COLO668 (cell line): ENCODE measurements at regions not wholly inside any gene's neighbourhood (a gene's known extent, or its start where the extent isn't known, plus 50 kb on each side); places are given as distances from the start of the nearest gene placed in this dataset.

ENCODE experiments used
- DNase-seq: peaks from one replicate; lab custom pipeline; 2025; ENCODE audit not compliant: unreplicated experiment; lab: John Stamatoyannopoulos, UW

DNA sequence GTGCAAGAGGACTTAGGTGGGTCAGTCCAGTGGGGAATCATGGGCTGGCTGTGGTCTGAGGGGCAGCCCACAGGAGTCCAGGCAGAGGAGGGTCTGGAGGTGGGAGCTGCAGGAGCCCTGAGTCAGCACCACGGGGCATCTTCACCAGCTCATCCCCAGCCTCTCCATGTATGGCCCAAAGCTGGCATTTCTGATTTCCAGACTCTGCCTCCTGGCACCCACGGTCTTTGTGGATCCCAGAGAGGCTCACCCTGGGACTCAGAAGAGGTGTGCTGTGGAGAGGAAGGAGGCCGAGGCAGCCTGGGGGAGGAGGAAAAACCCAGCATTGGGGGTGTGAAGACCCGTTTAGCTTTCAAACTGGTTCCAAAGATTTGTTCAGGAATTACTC, 64.5 kb upstream of the KLF13 start:
- DNase-seq, result no peak

DNA sequence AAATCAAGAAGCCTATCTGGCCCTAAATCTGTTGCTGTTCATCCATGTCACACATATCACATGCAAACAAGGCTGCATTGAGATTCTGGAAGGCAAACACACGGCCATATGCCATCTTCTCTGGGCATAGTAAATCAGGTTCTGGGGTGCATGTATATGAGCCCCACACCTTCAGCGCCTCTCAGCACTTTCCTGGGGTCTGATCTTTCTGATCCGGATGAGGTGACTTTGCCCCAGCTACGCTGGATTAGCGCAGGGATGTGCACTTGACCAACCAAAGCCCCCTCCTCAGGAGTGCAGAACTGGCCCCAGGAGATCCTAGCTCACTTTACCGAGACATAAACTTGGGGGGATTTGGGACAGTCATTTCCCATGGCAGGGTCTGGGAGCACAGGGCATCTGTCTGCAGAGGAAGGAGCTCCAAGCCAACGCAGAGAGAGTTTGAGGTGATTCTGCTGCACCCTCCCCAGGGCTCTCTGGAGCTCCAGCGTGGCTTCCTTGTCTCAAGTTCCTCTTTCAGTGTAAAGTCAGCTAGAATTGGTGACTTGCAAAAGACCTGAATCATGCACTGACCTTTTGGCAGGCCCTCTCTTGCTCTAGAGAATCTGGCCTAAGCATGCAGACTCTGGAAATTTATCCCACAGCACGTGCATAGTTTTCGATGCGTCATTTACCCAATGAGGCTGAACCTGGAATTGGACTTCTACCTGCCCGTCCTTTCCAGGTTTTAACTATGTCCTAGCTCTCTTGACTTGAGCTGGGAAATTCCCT, 63.5 kb upstream of the KLF13 start:
- no peak for DNase-seq

DNA sequence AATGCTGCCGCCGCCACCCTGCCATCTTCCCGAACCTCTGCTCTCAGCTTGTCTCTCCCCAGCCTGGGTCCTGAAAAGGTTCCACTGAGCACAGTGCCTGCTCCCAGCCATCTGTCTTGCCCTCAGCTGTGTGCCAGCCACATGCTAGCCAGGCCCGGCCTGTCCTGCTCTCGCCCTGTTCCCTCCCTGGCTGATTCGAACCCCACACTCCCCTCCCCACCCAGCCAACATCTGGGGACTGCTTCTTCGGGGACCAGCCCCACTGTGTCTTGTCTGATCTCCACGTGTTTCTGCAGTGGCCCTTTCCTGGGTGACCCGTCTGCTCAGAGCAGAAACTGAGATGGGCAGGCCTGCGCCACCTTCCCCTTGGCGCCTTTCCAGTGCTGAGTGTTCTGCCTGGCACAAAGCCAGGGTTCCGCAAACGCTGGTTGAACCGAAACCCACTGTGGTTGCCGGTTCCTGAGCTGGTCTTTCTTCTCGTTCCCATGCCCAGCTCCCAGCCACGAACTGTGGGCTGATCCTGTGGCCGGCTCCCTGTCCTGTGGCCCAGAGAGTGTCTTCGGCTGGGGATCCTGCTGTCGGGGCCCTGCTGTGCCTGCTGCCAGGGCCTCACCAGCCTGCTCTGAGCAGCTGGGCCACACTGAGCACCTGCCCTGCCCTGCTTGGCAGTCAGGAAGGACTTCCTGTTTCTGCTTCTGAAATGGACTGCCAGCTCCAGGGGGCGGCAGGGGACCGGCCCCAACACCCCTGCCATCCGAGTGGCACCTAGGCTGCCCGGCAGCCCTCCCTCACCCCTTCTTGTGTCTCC, 62.7 kb upstream of the KLF13 start:
- peak; percentile 92 for DNase-seq

DNA sequence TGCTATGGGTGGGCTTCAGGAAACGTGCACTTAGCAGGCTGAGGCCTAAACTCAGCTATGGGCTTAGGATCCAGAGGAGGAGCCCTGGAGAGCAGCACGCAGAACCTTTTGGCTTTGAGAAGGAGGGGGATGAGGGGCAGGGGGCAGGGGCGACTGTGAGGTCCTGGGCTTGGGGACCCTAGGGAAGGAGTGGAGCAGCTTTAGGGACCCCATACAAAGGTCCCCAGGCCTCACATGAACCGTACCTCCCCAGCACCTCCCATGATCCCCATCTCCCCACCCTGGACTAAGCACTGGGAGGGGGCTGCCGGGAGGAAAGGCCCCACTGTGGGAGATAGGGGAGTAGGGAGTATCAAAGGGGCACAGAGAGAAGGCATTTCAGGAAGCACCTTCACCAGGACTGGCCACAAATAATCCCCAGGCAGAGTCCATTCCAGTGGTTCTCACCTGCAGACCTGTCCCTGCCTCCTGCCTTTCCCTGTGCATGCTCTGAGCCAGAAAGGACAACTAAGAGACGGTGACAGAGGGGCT, 62.0 kb upstream of the KLF13 start:
- DNase-seq, result no peak

DNA sequence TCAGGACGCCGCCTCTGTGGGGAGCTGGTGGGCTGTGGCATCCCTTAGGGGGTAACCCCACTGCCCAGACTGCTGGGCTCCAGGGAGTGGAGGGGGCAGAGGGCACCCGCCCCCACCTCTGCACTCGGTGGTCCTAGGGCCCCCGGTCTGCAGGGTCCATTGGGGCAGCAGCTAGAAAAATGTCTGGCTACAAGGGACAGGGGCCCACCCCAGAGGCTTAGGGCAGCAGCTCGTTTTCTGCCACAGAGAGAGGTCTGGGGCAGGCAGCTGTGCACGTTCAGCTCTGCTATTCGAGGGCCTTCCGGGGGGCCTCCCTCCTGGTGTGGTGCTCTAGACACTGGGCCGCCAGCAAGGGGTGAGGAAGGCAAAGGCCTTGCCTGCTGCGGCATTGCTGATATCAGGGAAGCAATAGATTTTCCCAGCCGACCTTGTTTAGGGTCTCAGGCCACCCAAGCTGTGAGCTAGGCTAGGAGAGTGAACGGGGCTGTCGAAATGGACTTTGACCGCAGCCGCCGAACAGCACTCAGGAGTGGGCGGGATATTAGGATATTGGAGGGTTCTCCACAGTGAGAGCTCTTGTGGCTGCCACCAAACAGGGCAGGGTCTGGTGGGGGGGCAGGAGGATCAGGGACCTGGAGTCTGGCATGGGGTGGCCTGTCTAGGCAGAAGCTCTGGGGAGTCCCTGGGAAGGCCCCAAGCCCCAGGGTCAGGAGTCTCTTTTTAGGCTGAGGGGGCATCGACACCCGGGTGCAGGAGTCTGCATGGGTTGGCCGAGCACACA, 61.4 kb upstream of the KLF13 start:
- peak; percentile 70 for DNase-seq

DNA sequence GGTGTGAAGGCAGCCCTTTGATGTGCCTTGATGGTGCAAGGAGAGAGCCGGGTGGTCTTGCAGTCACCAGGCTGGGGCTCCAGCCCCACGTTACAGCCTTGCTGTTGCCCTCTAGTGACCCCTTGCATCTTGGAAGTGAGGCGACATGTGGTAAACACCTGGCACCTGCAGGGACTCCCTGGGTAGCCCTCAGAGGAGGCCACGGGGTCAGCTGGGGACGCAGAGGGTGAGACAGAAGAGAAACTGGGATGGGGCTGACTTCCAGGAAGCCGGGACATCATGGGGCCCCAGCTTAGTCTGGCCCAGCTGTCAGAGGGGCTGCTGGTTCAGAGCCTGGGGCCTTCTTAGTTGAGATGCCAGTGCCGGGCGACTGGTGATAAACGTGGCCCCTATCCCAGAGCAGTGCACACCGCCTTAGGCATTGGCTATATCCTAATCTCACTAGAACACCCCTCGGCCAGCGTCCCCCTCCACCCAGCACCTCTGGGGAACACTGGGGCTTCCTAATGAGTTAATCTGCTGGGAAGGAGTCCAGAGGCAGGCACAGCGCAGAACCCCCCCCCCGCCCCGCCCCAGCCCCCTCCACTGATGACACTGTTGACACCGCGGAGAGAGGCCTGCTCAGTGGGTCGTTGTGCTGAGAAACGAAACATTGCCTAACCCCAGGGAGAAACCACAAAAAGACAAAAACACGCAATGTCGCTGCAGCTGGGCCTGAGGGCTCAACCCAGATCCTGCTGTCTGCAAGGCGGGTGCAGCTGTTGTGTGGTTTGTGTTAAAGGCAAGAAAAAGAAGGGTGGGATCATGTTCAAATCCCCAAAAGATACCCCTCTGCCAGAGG, 60.5 kb upstream of the KLF13 start:
- no peak for DNase-seq

DNA sequence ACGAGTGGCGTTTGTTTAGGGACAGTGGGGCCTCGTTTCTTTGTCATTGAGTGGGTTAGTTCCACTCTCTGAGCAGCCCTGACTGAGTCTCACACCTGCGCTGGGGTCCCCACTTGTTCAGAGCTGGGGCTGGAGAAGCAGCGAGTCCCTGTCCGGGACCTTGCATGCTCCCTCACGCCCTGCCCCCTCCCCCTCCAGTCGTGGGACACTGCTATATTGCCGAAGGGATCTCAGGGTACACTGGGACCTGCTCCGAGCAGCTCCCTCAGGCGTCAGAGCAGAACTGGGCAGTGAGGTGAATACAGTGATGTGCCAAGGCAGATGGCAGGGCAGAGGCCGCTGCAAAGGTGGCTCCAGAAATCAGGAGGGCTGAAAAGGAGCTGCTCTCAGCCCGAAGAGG, 59.9 kb upstream of the KLF13 start:
- DNase-seq, result no peak

DNA sequence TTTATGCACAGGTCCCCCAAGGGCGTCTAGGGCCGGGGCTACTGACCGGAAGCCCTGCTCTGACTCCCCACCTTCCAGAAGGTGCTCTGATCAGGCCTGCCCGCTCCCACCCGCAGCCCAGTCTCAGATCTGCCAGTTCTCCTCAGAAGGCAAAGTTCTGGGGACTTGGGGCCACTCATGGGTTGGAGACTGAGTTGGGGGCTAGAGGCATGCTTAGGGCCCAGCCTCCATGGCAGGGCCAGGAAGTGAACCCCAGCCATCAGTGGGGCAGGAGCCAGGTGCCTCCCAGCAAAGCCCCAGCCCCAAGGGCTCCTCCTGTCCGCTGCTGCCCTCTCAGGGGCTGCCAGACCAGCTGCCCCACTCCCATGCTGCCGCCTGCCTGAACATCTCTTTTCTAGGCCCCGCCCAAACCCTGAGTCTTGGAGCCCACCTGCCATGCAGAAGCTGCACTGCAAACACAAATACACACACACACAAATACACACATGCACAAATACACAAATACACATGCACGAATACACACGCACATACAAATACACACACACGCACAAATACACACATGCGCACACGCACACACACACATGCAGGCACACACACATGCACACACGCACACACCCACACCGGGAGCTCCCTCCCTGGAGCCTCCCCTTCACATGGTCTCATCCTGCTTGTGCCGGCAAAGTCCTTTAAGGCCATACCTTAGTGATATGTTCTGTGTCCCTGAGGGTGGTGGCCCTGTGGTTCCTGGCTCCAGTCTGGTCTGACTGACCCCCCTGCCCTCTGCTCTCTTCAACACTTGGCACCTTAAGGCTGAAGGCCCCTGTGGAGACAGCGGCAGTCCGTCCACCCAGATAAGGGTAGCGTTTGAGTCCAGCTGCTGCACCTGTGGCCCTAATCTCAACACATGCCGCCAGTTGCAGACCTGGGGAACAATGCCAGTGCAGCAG, 59.2 kb upstream of the KLF13 start:
- no peak for DNase-seq

DNA sequence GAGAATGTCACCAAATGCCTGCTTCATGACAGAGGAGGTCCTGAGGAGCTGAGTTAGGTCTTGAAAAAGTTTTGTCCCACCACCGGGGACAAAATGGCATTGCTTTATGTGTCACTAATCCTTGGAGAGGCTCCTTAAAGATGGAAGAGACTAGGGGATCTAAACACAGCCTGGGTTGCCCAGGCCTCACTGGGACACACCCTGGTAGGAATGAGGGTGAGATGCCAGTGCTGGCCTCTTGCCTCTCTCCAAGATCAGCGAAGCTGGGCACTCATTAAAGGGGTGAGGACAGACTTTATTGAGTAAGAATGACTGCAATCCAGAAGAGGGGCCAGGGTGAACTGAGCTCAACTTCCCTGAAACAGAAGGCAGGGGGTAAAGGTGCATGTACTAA, 58.5 kb upstream of the KLF13 start:
- DNase-seq, result no peak

DNA sequence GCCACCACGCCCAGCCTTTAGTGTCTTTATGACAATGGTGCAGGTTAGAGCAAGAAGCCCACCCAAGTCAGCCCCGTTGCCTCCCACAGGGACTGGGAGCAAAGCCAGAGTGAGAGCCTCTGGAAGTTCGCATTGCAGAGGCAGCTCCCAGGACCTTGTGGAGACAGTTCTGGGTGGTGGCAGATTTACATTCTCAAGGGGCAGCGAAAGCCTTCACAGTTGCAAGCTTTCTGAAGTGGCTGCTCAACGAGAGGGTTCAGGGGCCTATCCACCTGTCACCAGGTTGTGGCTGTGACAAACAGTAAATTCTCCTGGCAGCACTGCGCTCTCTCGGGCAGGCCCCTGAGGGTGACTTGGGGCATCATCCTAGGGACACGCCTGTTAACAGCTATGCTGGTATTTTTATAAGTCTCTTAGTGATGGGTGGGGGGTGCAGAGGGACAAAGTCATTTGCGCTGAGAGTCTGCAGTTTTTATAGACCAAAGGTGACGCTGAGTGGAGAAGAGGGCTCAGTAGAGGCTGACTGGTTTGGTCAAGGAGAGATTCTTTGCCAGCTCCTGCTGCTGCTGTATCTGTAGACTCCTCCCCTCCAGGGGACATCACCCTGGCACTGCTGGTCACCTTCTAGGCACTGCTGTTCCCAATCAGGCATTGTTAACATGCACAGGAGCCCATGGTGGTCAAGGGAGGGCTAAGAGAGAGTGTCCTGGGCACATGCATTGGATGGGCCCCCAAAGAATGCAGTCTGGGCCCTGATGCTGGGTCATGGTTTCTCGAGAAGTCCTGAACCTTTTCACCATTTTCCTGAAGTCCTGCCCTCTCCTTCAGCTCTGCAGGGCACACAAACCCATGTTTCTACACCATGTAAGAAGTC, 57.5 kb upstream of the KLF13 start:
- no peak for DNase-seq

DNA sequence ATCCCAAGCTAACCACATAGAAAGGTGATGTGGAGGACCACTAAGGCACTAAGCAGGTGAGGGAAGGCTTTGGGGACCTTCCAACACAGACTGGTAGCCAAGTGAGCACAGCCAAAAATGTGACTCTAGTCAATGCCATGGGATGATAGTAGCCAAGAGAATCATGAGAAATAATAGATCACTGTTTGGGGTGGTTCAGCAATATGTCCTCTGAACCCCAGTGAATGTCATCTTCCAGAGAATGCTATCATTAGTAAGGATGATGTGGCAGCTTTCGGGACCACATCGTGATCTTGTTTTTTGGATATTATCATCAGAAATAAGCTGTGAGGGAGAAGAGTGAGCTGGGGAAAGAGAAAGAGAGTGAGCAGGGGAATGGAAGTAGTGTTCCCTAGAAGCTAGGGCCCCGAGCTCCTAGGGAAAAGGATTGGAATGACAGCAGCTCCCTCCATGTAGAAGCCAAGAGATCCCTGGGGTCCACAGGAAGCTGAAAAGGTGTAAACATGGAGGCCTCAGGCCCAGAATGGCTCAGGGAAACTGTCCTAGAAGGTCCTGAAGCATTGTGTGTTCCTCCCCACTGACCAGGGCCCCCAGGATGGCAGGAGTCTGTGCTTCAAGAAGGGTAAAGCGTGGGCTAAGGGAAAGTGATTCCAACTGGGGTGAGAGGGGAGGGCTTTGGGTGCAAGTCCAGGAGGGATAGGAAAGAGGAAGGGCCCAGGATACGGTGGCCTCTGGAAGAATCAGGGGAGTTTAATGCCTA, 56.6 kb upstream of the KLF13 start:
- no peak for DNase-seq

DNA sequence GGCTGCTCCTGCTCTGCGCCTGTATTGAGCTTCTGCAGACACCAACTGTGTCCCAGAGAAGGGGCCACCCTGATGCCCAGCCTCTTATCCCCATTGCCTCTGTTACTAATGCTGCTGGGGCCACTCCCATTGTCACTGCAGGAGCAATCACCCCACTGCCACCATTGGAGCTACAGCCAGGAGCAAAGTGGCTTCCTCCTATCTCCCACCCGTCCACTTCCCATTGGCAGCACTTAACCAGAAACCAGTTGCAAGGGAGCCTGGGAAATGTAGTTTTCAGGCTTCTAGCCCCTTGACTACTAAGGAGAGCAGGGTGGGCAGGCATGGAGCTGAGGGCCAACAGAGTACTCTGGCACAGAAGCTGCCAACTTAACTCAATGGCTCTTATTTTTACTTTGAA, 55.9 kb upstream of the KLF13 start:
- DNase-seq, result no peak

DNA sequence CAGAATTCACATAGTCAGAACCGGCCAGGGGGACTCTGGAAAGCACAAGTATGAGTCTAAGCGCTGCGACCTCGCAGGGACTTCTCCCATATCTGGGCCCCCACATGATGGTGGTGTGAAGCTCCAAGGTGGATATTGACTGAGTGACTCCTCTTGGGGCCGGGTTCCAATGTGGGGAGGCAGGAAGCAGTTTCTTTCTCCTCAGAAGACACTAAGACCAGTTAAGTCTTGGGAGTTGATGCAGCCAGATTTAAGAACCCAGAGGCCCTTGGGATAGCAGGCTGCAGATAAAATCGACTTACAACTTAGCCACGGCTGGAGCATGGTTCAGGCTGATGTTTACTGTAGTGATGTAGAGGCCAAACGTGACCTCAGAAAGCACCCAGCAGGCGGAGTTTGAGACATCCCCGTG, 55.4 kb upstream of the KLF13 start:
- no peak for DNase-seq

DNA sequence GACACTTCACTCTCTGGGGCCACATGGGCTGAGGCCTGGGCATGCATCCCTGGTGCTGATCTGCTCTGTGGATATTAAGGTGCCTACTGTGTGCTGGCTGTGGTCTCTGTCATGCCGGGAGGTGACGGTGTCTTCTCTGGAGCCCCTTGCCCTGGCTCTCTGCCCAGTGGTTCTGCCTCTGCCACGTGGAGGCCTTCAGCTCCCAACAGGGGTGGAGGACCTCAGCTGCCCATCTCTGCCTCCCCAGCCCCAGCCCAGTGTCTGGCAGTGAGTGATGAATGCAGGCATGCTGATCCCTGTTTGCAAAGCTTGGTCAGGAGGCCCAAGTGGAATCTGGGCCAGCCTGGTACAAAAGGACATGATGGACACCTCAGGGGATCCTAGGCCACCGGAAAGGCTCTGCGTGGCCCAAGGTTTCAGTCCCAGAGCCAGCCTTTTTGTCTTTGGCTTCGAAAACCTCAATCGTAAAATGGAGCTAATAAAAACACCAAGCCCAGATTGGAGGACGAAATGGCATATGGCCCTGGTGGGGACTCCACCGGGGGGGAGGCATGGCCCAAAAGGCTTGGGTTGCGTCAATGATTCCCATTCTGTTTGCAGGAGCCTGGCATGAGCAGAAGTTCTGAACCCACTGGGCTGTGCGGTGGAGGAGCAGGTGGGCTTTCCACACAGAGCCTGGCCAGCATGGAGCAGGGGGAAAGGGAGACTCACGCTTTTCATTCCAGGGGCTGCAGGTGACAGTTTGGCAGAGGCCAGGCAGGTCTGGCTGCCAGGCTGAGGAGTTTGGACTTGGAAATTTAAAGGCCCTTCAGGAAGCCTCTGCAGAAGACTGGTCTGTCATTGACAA, 54.7 kb upstream of the KLF13 start:
- no peak for DNase-seq

DNA sequence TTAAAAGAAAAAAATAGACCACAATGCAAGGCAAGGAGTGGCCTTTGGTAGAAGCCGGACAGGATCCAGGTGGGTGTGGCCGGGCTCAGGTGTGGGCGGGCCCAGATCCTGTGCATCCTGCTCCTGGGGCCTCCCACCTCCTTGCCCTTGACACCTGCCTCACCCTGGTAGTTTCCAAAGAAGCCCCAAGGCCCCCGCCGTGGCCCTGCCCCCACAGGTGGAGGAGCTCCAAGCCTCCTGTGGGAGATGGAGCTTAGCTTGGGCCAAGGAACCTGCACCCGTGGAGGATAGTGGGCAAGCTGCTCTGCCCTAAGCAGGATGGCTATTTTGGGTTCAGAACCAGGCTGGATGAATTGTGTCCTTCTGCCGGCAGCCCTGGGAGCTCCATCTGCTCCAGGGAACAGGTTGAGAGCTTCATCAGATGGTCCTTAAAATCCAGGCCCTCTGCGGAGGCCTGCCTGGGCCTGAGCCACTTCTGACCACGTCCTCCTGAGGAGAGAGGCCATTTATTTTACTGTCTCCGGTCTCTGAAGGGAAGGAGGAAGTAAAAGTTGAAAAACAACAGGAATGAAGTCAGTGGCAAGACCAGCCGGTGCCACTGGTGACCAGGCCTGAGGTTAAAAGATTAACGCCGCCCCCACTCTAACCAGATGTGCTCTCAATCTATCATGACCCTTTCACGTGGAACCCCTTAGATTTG, 53.9 kb upstream of the KLF13 start:
- DNase-seq, result no peak

DNA sequence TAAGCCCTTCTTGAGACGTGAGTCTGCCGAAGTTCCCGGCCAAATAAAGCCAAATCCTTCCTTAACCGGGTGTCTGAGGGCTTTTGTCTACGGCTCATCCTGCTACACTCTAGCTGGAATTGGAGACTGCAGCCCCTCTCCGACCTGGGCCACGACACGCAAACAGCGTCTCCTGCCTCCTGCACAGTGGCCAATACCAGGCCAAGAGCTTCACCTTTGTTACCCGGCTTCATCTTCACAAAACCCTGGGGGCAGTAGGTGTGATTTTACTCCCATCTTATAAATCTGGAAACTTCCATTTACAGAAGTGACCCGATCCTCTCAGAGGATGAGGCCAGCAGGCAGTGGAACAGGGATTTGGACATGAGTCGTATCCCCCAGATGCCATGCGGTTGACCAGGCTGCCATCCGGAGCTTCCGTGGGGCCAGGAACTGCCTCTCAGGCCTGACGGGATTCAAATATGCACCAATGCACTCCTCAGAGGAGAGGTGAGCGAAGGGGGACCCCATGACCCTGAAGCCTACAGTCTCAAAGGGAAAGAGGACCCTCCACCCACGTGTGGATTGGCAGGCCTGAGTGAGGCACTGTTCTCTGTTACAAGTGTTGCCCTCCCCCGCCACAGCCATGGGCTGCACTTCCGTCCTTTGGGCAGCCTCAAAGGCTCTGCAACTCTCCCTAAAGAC, 53.2 kb upstream of the KLF13 start:
- DNase-seq, result no peak
